NCI-H748 (cell line): ENCODE measurements at regions not wholly inside any gene's neighbourhood (a gene's known extent, or its start where the extent isn't known, plus 50 kb on each side); places are given as distances from the start of the nearest gene placed in this dataset.

Experiments
- DNase-seq: peaks from one replicate; lab custom pipeline; 2025; ENCODE audit not compliant: unreplicated experiment; lab: John Stamatoyannopoulos, UW

DNA sequence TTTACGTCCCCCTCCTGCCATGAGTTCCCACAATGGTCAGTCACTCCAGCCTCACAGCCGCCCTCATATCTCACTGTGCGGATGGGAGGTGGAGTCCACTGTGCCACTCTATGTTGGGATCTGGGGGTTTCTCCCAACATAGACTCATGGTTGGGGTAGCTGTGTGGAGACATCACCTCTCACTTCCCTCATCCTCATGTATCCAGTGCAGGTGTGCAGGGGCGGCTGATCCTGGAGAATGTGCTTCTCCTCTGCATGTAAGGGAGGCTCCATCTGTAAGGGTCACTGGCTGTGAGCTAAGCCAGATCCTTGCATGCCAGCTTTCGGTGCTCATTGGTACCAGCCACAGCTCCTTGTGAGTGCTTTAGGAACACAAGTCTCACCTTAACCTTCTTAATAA lies 400.8 kb downstream of the CDH26 start:
- no peak for DNase-seq

DNA sequence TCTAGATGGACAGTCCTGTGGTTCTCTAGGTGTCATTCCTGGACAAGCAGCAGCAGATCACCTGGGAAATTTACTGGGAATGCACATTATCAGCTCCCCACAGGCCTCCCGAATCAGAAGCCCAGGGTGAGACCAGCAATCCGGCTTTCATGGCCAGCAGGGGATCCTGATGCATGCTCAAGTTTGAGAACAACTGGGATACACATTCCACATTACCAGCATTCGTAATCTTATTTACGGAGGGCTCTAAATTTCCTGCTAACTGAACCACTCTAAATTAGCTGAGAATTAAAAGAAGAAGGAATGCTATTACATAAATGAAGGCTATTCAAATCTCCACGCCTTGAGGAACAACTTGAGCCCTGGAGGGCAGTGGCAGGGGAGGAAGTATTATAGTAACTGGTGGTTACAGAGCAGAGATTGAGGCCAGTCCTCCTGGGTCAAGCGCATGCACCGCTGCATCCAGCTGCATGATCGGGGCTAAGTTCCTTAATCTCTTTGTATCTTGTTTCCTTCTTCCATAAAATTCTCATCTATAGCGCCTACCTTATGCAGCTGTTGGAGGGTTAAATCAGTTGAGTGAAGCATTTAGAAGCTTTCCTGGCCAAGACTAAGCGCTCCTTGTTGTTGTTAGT lies 403.7 kb downstream of the CDH26 start:
- DNase-seq, result no peak

- no peak for DNase-seq
Observed at GRCh38 chr20:60362531-60362930, 404.3 kb downstream of the CDH26 start.

DNA sequence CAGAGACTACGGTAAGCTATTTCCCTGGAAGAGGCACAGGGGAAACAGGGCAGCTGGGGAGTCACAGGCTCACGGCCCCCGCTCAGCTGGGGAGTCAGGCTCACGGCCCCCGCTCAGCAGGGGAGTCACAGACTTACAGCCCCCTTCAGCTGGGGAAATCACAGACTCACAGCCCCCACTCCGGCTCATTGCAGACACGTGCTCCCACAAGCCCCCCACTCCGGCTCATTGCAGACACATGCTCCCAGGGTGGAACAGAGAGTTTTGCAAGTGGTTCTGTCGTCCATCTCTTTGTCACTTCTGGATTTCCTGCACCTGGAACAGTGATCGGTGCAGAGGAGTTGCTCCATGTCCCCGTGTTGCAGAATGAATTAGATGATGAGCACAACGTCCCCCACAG lies 405.5 kb downstream of the CDH26 start:
- no peak for DNase-seq

- peak; percentile 34 for DNase-seq
Observed at GRCh38 chr20:60365064-60365666, 406.9 kb downstream of the CDH26 start.

GRCh38 chr20:60365882-60366281 lies 407.7 kb downstream of the CDH26 start:
- DNase-seq, result no peak

DNA sequence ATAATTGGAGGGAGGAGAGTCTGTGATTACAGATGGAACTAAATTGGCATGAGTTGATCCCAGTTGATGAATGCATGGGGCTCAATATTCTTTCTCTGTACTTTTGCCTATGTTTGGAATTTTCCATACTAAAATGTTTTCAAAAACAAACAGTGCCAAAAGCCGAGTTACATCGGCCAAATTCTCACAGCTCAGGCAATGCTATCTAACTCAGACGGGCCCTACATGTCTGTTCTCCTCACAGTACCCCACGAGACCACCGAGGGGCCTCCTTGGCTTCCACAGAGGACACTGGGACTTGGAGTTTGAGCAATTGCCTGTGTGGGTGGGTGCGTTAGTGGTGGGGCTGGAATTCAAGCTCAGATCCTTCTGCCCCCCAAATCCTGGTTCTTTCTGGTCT lies 413.2 kb downstream of the CDH26 start:
- DNase-seq, result no peak

DNA sequence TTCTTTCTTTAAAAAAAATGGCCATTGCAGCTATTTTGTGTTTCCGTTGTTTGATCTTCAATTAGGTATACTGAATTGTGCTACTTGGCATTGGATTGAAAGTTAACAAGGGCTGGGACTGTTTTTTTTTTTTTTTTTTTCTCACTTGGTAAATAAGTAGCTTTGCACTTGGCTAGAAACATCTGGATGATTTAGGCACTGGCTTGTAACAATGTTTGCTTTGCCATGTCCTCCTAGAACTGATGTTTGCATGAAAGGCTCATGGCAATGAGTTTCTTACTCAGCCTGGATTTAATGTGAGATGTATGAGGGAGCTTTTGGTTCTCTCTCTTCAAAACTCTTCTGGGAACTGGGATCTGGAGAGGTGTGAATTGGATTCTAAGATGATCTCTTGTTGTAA lies 414.1 kb downstream of the CDH26 start:
- peak; percentile 61 for DNase-seq

- DNase-seq, result no peak
Observed at GRCh38 chr20:60372822-60373221, 414.6 kb downstream of the CDH26 start.

DNA sequence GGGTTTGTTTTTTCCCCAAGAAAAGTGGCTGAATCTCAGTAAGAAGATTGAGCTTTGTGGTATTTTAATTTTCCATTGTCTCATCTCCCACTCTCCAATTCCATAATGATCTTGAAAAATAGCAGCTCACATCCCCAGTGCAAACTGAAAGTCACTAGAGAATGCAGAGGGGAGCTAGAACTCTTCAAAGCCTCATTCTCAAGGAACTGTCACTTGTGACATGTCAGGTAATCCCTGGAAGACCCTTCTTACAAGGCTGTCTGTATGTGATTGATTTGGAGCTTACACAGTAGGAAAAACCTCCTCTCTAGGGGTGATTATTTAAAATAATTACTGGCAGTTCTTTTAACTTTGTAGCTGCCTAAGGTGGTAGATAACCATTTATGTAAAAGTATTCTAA lies 420.4 kb downstream of the CDH26 start:
- no peak for DNase-seq

GRCh38 chr20:60381643-60382400 lies 423.6 kb downstream of the CDH26 start:
- DNase-seq, result no peak

- no peak for DNase-seq
Observed at GRCh38 chr20:60389441-60389840, 431.2 kb downstream of the CDH26 start.

GRCh38 chr20:60389882-60390281 lies 431.7 kb downstream of the CDH26 start:
- no peak for DNase-seq

DNA sequence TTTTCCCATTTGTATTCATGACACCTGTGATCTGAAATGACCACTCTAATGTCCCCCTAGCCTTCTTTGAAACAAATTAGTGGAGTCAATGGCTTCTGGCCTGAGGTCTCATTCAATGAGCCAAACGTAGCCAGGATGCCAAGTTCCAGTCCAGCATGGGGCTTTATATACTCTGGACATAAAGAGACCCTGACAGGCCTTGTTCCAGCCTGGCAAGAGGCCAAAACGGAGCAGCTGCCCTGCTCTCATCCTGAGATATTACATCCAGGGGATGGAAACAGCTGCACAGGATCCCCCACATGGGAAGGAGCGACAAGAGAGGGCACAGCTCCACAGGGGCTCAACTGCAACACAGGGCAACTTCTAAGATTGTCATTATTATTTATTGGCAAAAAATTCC lies 437.8 kb downstream of the CDH26 start:
- DNase-seq, result peak; percentile 92

DNA sequence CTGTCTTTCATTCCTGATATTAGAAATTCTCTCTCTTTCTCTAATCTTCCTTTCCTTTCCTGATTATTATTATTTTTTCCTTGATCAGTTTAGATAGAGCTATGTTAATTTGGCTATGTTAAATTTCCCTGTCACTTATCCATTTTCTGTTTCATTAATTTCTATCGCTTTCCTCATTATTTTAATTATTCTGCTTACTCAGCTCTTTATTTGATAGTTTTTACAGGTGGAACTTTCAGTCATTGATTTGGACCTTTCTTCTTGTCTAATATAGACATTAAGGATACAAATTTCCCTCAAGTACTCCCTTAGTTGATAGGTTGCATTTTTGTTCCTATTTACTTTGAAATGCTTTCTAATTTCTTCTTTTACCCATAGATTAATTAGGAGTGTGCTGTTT lies 442.3 kb downstream of the CDH26 start:
- DNase-seq, result no peak

- DNase-seq, result no peak
Observed at GRCh38 chr20:60402189-60403058, 444.2 kb downstream of the CDH26 start.

- no peak for DNase-seq
Observed at GRCh38 chr20:60403105-60403741, 445.0 kb downstream of the CDH26 start.

DNA sequence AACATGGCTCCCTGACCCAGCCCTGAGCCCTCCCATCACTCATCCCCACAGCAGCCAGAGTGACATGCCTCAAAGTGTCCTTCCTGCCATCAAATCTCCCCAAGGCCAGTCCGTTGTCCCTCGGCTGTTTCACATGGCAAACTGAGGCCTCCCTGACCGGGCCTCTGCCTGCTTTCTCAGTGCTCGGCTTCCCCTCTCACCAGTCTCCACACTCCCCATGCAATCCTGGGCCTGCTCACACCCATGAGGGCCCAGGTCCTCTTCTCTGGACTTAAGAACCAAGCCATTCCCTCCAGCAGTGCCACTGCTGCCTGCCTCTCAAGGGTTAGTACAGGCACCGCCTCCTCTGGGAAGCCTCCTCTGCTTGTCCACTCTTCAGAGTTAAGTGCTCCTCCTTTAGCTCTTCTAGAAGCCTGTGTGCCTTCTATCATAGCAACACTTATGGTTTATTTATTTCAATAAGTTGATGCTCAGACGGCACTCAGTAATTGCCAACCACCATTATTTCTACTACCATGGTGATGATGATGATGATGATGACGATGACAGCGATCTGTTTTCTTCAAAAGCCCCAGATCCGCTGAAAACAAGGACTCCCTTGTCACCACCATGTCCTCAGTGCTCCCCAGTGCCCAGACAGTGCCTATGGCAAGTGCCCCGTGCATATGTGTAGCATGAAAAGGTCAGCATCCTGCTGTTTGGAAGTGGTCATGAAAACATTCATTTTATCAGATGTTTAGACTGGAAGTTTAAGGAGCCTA lies 449.0 kb downstream of the CDH26 start:
- DNase-seq, result no peak

GRCh38 chr20:60407938-60408337 lies 449.7 kb downstream of the CDH26 start:
- no peak for DNase-seq

DNA sequence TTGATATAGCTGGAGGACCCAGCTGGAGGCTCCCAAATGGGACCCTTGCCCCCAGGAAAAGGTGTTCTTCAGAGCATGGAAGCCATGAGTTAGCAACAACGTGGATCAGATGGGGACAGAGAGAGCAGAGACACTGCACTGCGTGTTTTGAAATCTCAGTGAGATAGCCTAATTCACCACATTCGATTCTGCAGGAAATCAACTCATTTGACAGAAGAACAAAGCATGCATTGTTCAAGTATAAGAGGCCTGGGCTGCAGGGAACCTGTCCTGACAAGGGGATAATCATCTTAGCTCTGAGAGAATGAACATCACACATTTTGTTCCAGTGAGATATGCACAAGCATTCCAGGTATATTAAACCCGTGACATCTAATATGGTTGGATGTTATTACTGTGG lies 450.2 kb downstream of the CDH26 start:
- no peak for DNase-seq
